Neural progenitor cell (in vitro differentiated cells): ENCODE measurements at regions not wholly inside any gene's neighbourhood (a gene's known extent, or its start where the extent isn't known, plus 50 kb on each side); places are given as distances from the start of the nearest gene placed in this dataset.

Experiments used
- DNase-seq: peaks from one replicate; pipeline ENCODE4 v3.0.0-alpha.2; 2016; ENCODE audit warnings: low spot score
- H2AFZ ChIP-seq: fragments of 200-600 bp; sonication (generic); replicated peaks from 2 replicates; pipeline ENCODE4 v1.6.1; 2016; ENCODE audit warnings: antibody characterized with exemption
- H3F3A ChIP-seq: fragments of 200-600 bp; sonication (generic); 2 replicates; pipeline ENCODE4 v1.6.1; 2016; ENCODE audit warnings: antibody characterized with exemption, low read depth
- H3K27ac ChIP-seq: fragments of 200-600 bp; sonication (generic); 2 replicates; pipeline ENCODE4 v1.5.1; 2016; ENCODE audit warnings: mild to moderate bottlenecking
- H3K27me3 ChIP-seq: fragments of 200-600 bp; sonication (generic); 2 replicates; pipeline ENCODE4 v1.6.1; 2016; ENCODE audit warnings: mild to moderate bottlenecking, moderate library complexity
- H3K36me3 ChIP-seq: fragments of 200-600 bp; sonication (generic); 2 replicates; pipeline ENCODE4 v1.5.1; 2016
- H3K4me1 ChIP-seq: fragments of 200-600 bp; sonication (generic); 2 replicates; pipeline ENCODE4 v1.6.1; 2016; ENCODE audit warnings: mixed run types
- H3K4me2 ChIP-seq: fragments of 200-600 bp; sonication (generic); 2 replicates; pipeline ENCODE4 v1.6.1; 2016
- H3K4me3 ChIP-seq: fragments of 200-600 bp; sonication (generic); 2 replicates; pipeline ENCODE4 v1.5.1; 2016
- H3K79me2 ChIP-seq: fragments of 200-600 bp; sonication (generic); 2 replicates; pipeline ENCODE4 v1.6.1; 2016; ENCODE audit warnings: low read depth
- H3K9ac ChIP-seq: fragments of 200-600 bp; sonication (generic); 2 replicates; pipeline ENCODE4 v1.6.1; 2016
- H3K9me3 ChIP-seq: fragments of 200-600 bp; sonication (generic); 2 replicates; pipeline ENCODE4 v1.5.1; 2016; ENCODE audit warnings: low read depth
- H4K20me1 ChIP-seq: fragments of 200-600 bp; sonication (generic); 2 replicates; pipeline ENCODE4 v1.6.1; 2016; ENCODE audit warnings: low read depth
- H3K27ac Mint-ChIP-seq: 3 replicates; pipeline ENCODE4 v1.8.0; 2021; ENCODE audit warnings: mixed read lengths
- H3K27me3 Mint-ChIP-seq: 2 replicates; pipeline ENCODE4 v1.8.0; 2022; ENCODE audit warnings: low read depth, mild to moderate bottlenecking, inconsistent platforms, moderate library complexity, mixed read lengths; ENCODE audit not compliant: insufficient read depth
- H3K36me3 Mint-ChIP-seq: 3 replicates; pipeline ENCODE4 v1.8.0; 2021; ENCODE audit warnings: mixed read lengths
- H3K4me1 Mint-ChIP-seq: 3 replicates; pipeline ENCODE4 v1.8.0; 2021; ENCODE audit warnings: mixed read lengths
- H3K4me3 Mint-ChIP-seq: 3 replicates; pipeline ENCODE4 v1.8.0; 2021; ENCODE audit warnings: mild to moderate bottlenecking, moderate library complexity, mixed read lengths
- H3K9me3 Mint-ChIP-seq: 3 replicates; pipeline ENCODE4 v1.8.0; 2020; ENCODE audit warnings: mixed read lengths
- CTCF ChIP-seq: fragments of 200-600 bp; sonication (generic); IDR thresholded peaks from 2 replicates; pipeline ENCODE4 v1.5.1; 2017; ENCODE audit warnings: antibody characterized with exemption, mild to moderate bottlenecking
- EZH2 ChIP-seq: fragments of 200-600 bp; sonication (generic); IDR thresholded peaks from 2 replicates; pipeline ENCODE4 v1.6.1; 2017; ENCODE audit warnings: antibody characterized with exemption, mild to moderate bottlenecking, moderate library complexity
- EZH2phosphoT487 ChIP-seq: fragments of 200-600 bp; sonication (generic); IDR thresholded peaks from 2 replicates; pipeline ENCODE4 v1.6.1; 2017; ENCODE audit warnings: antibody characterized with exemption

GRCh38 chr4:131098976-131099375 lies 2003.0 kb downstream of the C4orf33 start:
- no peaks in the 10 kb centered on the region for H3K36me3 ChIP-seq

GRCh38 chr4:131113273-131113672 lies 2017.3 kb downstream of the C4orf33 start:
- Histone ChIP-seq H4K20me1 (no peaks in the 10 kb centered on the region), H3K9me3 (no peaks in the 10 kb centered on the region), H2AFZ (no peak overlapping the region), H3K9ac (no peak overlapping the region), H3K27me3 (no peaks in the 10 kb centered on the region), H3K79me2 (no peaks in the 10 kb centered on the region), H3K4me3 (no peak overlapping the region), H3F3A (no peaks in the 10 kb centered on the region), H3K27ac (no peak overlapping the region), H3K36me3 (no peaks in the 10 kb centered on the region), H3K4me2 (no peak overlapping the region), H3K4me1 (peaks cover 4% of the 10 kb centered on the region)
- Mint-ChIP-seq H3K27ac (no peak overlapping the region), H3K36me3 (no peaks in the 10 kb centered on the region), H3K9me3 (peaks cover 7% of the 10 kb centered on the region), H3K4me1 (peaks cover 10% of the 10 kb centered on the region), H3K27me3 (no peaks in the 10 kb centered on the region), H3K4me3 (no peak overlapping the region)
- DNase-seq: no peak
- TF ChIP-seq EZH2 (no peak), EZH2phosphoT487 (no peak), CTCF (no peak)

More at GRCh38 chr4:131098976-131099375, 2003.0 kb downstream of the C4orf33 start:
- no peaks in the 10 kb centered on the region for H3K79me2 ChIP-seq
- Mint-ChIP-seq H3K4me3 (no peak overlapping the region), H3K27me3 (no peaks in the 10 kb centered on the region), H3K9me3 (peaks cover 21% of the 10 kb centered on the region), H3K4me1 (no peaks in the 10 kb centered on the region), H3K36me3 (peaks cover 2% of the 10 kb centered on the region), H3K27ac (no peak overlapping the region)
- H3K9me3 ChIP-seq: no peaks in the 10 kb centered on the region
- no peaks in the 10 kb centered on the region for H3K4me1 ChIP-seq
- no peak overlapping the region for H3K9ac ChIP-seq
- no peak overlapping the region for H2AFZ ChIP-seq
- no peak overlapping the region for H3K27ac ChIP-seq
- no peak overlapping the region for H3K4me2 ChIP-seq
- no peak for DNase-seq
- no peaks in the 10 kb centered on the region for H3F3A ChIP-seq
- no peaks in the 10 kb centered on the region for H3K27me3 ChIP-seq
- TF ChIP-seq EZH2phosphoT487 (no peak), CTCF (no peak), EZH2 (no peak)
- H3K4me3 ChIP-seq: no peak overlapping the region
- no peaks in the 10 kb centered on the region for H4K20me1 ChIP-seq

GRCh38 chr4:131113704-131114103 lies 2017.8 kb downstream of the C4orf33 start:
- no peak overlapping the region for H3K4me3 Mint-ChIP-seq
- no peak overlapping the region for H3K4me2 ChIP-seq
- DNase-seq: no peak
- H3K36me3 Mint-ChIP-seq: no peaks in the 10 kb centered on the region
- no peaks in the 10 kb centered on the region for H3K79me2 ChIP-seq
- peaks cover 4% of the 10 kb centered on the region for H3K9me3 Mint-ChIP-seq
- H3K4me3 ChIP-seq: no peak overlapping the region
- TF ChIP-seq EZH2phosphoT487 (no peak), EZH2 (no peak), CTCF (no peak)
- H4K20me1 ChIP-seq: no peaks in the 10 kb centered on the region
- no peak overlapping the region for H3K27ac ChIP-seq
- no peak overlapping the region for H2AFZ ChIP-seq
- no peak overlapping the region for H3K27ac Mint-ChIP-seq
- no peaks in the 10 kb centered on the region for H3K27me3 ChIP-seq
- H3K4me1 ChIP-seq: peaks cover 7% of the 10 kb centered on the region
- H3K4me1 Mint-ChIP-seq: peaks cover 14% of the 10 kb centered on the region
- H3F3A ChIP-seq: no peaks in the 10 kb centered on the region
- no peak overlapping the region for H3K9ac ChIP-seq
- no peaks in the 10 kb centered on the region for H3K27me3 Mint-ChIP-seq
- H3K36me3 ChIP-seq: no peaks in the 10 kb centered on the region
- no peaks in the 10 kb centered on the region for H3K9me3 ChIP-seq
